Small intestine (tissue), 7 donors: ENCODE measurements at regions not wholly inside any gene's neighbourhood (a gene's known extent, or its start where the extent isn't known, plus 50 kb on each side); places are given as distances from the start of the nearest gene placed in this dataset.

ENCODE experiments used
- DNase-seq, 2 donors: peaks; one replicate each; pipeline versions ENCODE4 v3.0.0 to v3.0.0-alpha.2; 2013
- FAIRE-seq: peaks from 2 replicates; lab custom pipeline; 2012; peaks lifted over from hg19 to GRCh38; lab: Jason Lieb, UNC
- H3K27ac ChIP-seq, 3 donors: one replicate each; pipeline ENCODE4 v1.5.1; 2013; ENCODE audit warnings: low read length in 2 of 3, mild to moderate bottlenecking in 2 of 3, control low read depth in 1 of 3, inconsistent platforms in 1 of 3, low read depth in 1 of 3, moderate library complexity in 1 of 3
- H3K27me3 ChIP-seq, 3 donors: one replicate each; pipeline ENCODE4 v1.6.1; 2013; ENCODE audit warnings: low read length in 3 of 3, inconsistent platforms in 1 of 3; ENCODE audit not compliant: control insufficient read depth in 3 of 3, insufficient read depth in 3 of 3
- H3K36me3 ChIP-seq, 3 donors: one replicate each; pipeline ENCODE4 v1.6.1; 2013; ENCODE audit warnings: low read length in 3 of 3, inconsistent platforms in 1 of 3, low read depth in 1 of 3, mild to moderate bottlenecking in 1 of 3, moderate library complexity in 1 of 3; ENCODE audit not compliant: control insufficient read depth in 3 of 3, insufficient read depth in 2 of 3
- H3K4me1 ChIP-seq, 3 donors: one replicate each; pipeline ENCODE4 v1.6.1; 2013; ENCODE audit warnings: low read length in 2 of 3, inconsistent platforms in 1 of 3, low read depth in 1 of 3, mild to moderate bottlenecking in 1 of 3, moderate library complexity in 1 of 3; ENCODE audit not compliant: control insufficient read depth in 3 of 3, insufficient read depth in 2 of 3
- H3K4me3 ChIP-seq, 3 donors: one replicate each; pipeline ENCODE4 v1.5.1; 2013; ENCODE audit warnings: low read length in 3 of 3, control low read depth in 1 of 3, inconsistent platforms in 1 of 3, low read depth in 1 of 3, mild to moderate bottlenecking in 1 of 3, moderate library complexity in 1 of 3
- H3K9me3 ChIP-seq, 2 donors: one replicate each; pipeline ENCODE4 v1.6.1; 2013; ENCODE audit warnings: low read depth in 1 of 2, low read length in 1 of 2; ENCODE audit not compliant: control insufficient read depth in 2 of 2, insufficient read depth in 1 of 2
- WGBS, 3 donors: extraction: QIAGEN DNeasy Blood & Tissue Kit; methylation state at CpG; one replicate each; pipeline ENCODE4 v1.1.7; 2013; 5-methylcytosine and 5-hydroxymethylcytosine counted together
- donor health status: healthy with polysubstance abuse.
- donor health status: control.
- donor health status: control.
- donor health status: Bipolar disorder and iron deficiency.
- donor health status: healthy.

GRCh38 chr3:164132878-164133277, 945.4 kb downstream of the SI start:
- H3K4me3 ChIP-seq = no peak overlapping the region
- FAIRE-seq (peak; percentile 44), DNase-seq (no peak)
- no peaks in the 10 kb centered on the region for H3K36me3 ChIP-seq
- 78 to 85% (median 84%) methylated on average over 1 of the region's 1 CpG for WGBS, 3 donors
- H3K9me3 ChIP-seq = no peaks in the 10 kb centered on the region
- H3K27me3 ChIP-seq = no peaks in the 10 kb centered on the region
- no peaks in the 10 kb centered on the region for H3K4me1 ChIP-seq
- H3K27ac ChIP-seq = no peak overlapping the region

DNA sequence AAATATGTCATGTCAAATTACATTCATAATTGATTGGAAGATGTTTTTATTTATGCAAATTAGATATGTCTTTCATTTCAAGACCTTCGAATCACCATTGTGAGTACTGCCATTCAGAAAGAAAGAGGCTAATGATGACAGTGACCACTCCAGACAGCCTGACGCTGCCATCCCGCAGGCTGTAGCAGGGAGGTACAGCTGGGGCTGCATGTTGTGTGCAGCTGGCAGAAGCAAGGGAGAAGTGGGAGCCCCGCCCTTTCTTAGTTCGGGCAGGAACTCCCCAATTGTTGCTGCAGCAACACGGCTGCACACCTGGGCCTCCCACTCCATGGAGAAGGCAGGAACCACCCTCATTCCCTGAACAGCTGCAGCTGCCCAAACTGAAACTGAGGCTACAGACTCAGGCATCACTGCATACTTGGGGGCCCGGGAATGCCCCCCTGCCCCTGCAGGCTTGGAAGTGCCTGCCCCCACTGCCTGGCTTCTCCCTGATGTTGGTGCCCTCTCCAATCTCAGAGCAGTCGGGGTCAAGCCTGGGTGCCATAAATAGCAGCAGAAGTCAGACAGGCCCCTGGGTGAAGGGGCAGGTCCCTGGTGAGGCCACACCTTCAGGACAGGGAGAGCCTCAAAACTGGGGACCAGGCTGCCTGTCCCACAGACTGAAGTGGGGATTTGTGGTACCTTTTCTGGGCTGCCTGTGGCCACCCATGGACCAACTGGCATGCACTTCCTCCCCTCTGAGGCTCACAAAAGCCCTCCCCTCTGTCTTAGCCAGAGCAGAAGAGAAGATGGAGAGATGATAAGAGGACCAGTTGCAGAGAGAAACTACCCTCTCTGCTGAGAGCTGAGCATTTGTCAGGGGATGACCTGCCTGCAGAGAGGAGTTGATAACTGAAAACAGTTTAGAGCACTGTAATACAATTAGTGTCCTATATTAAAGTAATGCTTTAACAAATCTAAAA, 964.6 kb downstream of the SI start:
- no peak for FAIRE-seq
- Histone ChIP-seq H3K27ac (no peak overlapping the region), H3K36me3 (no peaks in the 10 kb centered on the region), H3K9me3 (peaks cover 2 to 17% of the 10 kb centered on the region in 2 donors), H3K27me3 (no peaks in the 10 kb centered on the region), H3K4me3 (no peak overlapping the region), H3K4me1 (no peaks in the 10 kb centered on the region)
- WGBS, 3 donors = 76 to 82% (median 81%) methylated on average over 8 of the region's 8 CpGs
- no peak for DNase-seq

DNA sequence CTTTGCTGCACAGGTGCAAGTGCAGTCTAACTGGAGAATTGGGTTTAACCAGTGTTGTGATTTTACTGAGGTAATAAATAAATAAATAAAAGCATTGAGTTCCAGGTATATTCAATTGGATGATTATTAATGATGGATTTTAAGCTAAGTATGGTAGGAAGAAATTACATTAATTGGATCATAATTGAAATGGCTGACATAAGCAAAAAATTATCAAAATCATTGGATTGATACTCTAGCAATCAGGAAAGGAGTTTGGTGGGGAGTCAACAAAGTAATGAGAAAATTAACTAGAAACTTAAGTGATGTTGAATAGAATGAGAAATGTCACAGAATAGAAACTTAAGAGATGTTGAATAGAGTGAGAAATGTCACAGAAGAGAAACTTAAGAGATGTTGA, 981.9 kb downstream of the SI start:
- H3K4me3 ChIP-seq = no peak overlapping the region
- no peaks in the 10 kb centered on the region for H3K4me1 ChIP-seq
- no peak overlapping the region for H3K27ac ChIP-seq
- no peak for DNase-seq
- H3K27me3 ChIP-seq = no peaks in the 10 kb centered on the region
- no peak for FAIRE-seq
- H3K36me3 ChIP-seq = no peaks in the 10 kb centered on the region
- H3K9me3 ChIP-seq = no peaks in the 10 kb centered on the region

GRCh38 chr3:164095949-164096348, 982.3 kb downstream of the SI start:
- H3K4me3 ChIP-seq = no peak overlapping the region
- 84 to 90% (median 84%) methylated on average over 2 of the region's 2 CpGs for WGBS, 3 donors
- no peak for DNase-seq
- no peak for FAIRE-seq
- H3K4me1 ChIP-seq = no peaks in the 10 kb centered on the region
- no peaks in the 10 kb centered on the region for H3K27me3 ChIP-seq
- H3K9me3 ChIP-seq = no peaks in the 10 kb centered on the region
- no peak overlapping the region for H3K27ac ChIP-seq
- H3K36me3 ChIP-seq = no peaks in the 10 kb centered on the region

- H3K27ac ChIP-seq = no peak overlapping the region
- H3K4me1 ChIP-seq = no peaks in the 10 kb centered on the region
- no peak overlapping the region for H3K4me3 ChIP-seq
- no peaks in the 10 kb centered on the region for H3K9me3 ChIP-seq
- no peak for DNase-seq
- H3K27me3 ChIP-seq = no peaks in the 10 kb centered on the region
- no peaks in the 10 kb centered on the region for H3K36me3 ChIP-seq
- no peak for FAIRE-seq
- 24 to 38% (median 26%) methylated on average over 3 of the region's 3 CpGs for WGBS, 3 donors
These were observed 983.0 kb downstream of the SI start for GRCh38 chr3:164095279-164095678.

- H3K27ac ChIP-seq = no peak overlapping the region
- H3K36me3 ChIP-seq = no peaks in the 10 kb centered on the region
- FAIRE-seq (no peak), DNase-seq (no peak)
- H3K9me3 ChIP-seq = no peaks in the 10 kb centered on the region
- no peaks in the 10 kb centered on the region for H3K27me3 ChIP-seq
- no peak overlapping the region for H3K4me3 ChIP-seq
- WGBS, 3 donors = 74 to 83% (median 75%) methylated on average over 1 of the region's 1 CpG
- no peaks in the 10 kb centered on the region for H3K4me1 ChIP-seq
These were observed 983.8 kb downstream of the SI start for GRCh38 chr3:164094546-164094945.

DNA sequence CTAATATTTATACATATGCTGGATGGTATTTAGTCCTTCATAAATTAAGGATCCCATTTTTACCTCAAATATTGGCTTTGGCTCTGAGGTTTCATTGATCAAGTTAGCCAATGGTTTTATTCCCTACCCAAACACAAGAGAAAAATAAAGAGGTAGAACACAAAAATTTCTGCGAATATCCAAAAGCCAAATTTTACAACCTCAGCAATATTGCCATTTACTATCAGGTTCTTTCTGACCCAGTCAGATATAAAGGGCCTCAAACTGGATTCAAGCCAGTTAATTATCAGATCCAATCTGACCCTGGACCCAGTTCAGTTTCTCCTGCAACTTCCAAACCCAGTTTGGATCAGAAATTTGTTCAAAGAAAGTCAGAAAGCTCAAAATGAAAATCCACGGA, 998.1 kb downstream of the SI start:
- no peaks in the 10 kb centered on the region for H3K36me3 ChIP-seq
- 88 to 92% (median 88%) methylated on average over 2 of the region's 2 CpGs for WGBS, 3 donors
- DNase-seq (no peak), FAIRE-seq (no peak)
- no peak overlapping the region for H3K27ac ChIP-seq
- H3K9me3 ChIP-seq = peaks cover 0 to 3% of the 10 kb centered on the region in 2 donors
- H3K4me3 ChIP-seq = no peak overlapping the region
- H3K4me1 ChIP-seq = no peaks in the 10 kb centered on the region
- H3K27me3 ChIP-seq = no peaks in the 10 kb centered on the region

GRCh38 chr3:164064298-164064697, 1014.0 kb downstream of the SI start:
- Histone ChIP-seq H3K9me3 (no peaks in the 10 kb centered on the region), H3K27me3 (no peaks in the 10 kb centered on the region), H3K4me1 (no peaks in the 10 kb centered on the region), H3K27ac (no peak overlapping the region), H3K4me3 (no peak overlapping the region), H3K36me3 (no peaks in the 10 kb centered on the region)
- FAIRE-seq (no peak), DNase-seq (no peak)
- WGBS, 3 donors = 54 to 65% (median 55%) methylated on average over 1 of the region's 1 CpG
